ENCODE measurements at regions not wholly inside any gene's neighbourhood (a gene's known extent, or its start where the extent isn't known, plus 50 kb on each side); places are given as distances from the start of the nearest gene placed in this dataset.

- TF ChIP-seq CTCF (IDR thresholded peaks at IDR 0.05): no peak
- TF ChIP-seq EZH2phosphoT487 (IDR thresholded peaks at IDR 0.05): no peak
- TF ChIP-seq EZH2 (IDR thresholded peaks at IDR 0.05): no peak
These were observed 105.2 kb downstream of the SLITRK6 start for GRCh38 chr13:85693889-85694511.
